B cell (primary cell): ENCODE measurements at regions not wholly inside any gene's neighbourhood (a gene's known extent, or its start where the extent isn't known, plus 50 kb on each side); places are given as distances from the start of the nearest gene placed in this dataset.

Source experiments
- ATAC-seq: fragments of 200-7000 bp; cut with Tn5 transposase; one replicate; pipeline ENCODE4 v1.10.0; 2021; ENCODE audit warnings: low read depth, mild to moderate bottlenecking, moderate number of reproducible peaks, moderate library complexity
- CTCF ChIA-PET: fragments of 350-600 bp; sonication (Branson Sonifier 250); formaldehyde crosslinking; loops from one replicate; lab custom pipeline; 2021; ENCODE audit warnings: antibody characterized with exemption, inconsistent platforms; lab: Charles Lee
- POLR2A ChIA-PET: fragments of 350-600 bp; sonication (Branson Sonifier 250); formaldehyde crosslinking; loops from one replicate; lab custom pipeline; 2021; ENCODE audit warnings: antibody characterized with exemption; lab: Charles Lee
- DNase-seq: peaks from one replicate; pipeline ENCODE4 v3.0.0; 2013
- H2AFZ ChIP-seq: 2 replicates; pipeline ENCODE4 v1.6.1; 2012; ENCODE audit warnings: mild to moderate bottlenecking, low read depth, low read length; ENCODE audit not compliant: insufficient read depth, poor library complexity, severe bottlenecking
- H3K27ac ChIP-seq, 2 donors: 1 replicate in 1 of 2; 2 replicates in 1 of 2; pipeline ENCODE4 v1.5.1; 2012 to 2013; ENCODE audit warnings: low read length in 2 of 2, mild to moderate bottlenecking in 2 of 2, moderate library complexity in 1 of 2
- H3K27me3 ChIP-seq, 4 experiments: fragments of 200-600 bp in 1 of 4; sonication (generic) in 1 of 4; replicated peaks in 1 of 4; 1 replicate in 2 of 4; 2 replicates in 2 of 4; pipeline versions ENCODE4 v1.6.1 to v1.7.0; 2013 to 2016; ENCODE audit warnings: low read length in 3 of 4, mild to moderate bottlenecking in 2 of 4, mixed read lengths in 1 of 4, moderate library complexity in 1 of 4; ENCODE audit not compliant: insufficient read depth in 4 of 4, control insufficient read depth in 3 of 4; ENCODE audit errors: control extremely low read depth in 1 of 4
- H3K36me3 ChIP-seq, 2 experiments: replicated peaks in 1 of 2; 1 replicate in 1 of 2; 2 replicates in 1 of 2; pipeline versions ENCODE4 v1.6.1 to v1.7.1; 2013; ENCODE audit warnings: low read length in 1 of 2; ENCODE audit not compliant: insufficient read depth in 2 of 2, control insufficient read depth in 1 of 2; ENCODE audit errors: control extremely low read depth in 1 of 2, extremely low read depth in 1 of 2
- H3K4me1 ChIP-seq, 2 donors: fragments of 200-600 bp in 1 of 2; sonication (generic) in 1 of 2; 1 replicate in 1 of 2; 2 replicates in 1 of 2; pipeline versions ENCODE4 v1.5.1 to v1.6.1; 2013 to 2017; ENCODE audit warnings: low read length in 2 of 2; ENCODE audit not compliant: control insufficient read depth in 2 of 2, insufficient read depth in 2 of 2
- H3K4me2 ChIP-seq: replicated peaks from 2 replicates; pipeline ENCODE3; 2012; ENCODE audit warnings: mild to moderate bottlenecking, low read depth, low read length; ENCODE audit not compliant: poor library complexity, severe bottlenecking
- H3K4me3 ChIP-seq, 5 experiments: fragments of 200-600 bp in 1 of 5; sonication (generic) in 1 of 5; 1 replicate in 3 of 5; 2 replicates in 2 of 5; pipeline versions ENCODE4 v1.5.1 to v1.7.0; 2011 to 2016; ENCODE audit warnings: low read length in 4 of 5, mild to moderate bottlenecking in 4 of 5, low read depth in 2 of 5, control low read depth in 1 of 5, moderate library complexity in 1 of 5; ENCODE audit not compliant: insufficient read depth in 1 of 5; ENCODE audit errors: control extremely low read depth in 1 of 5, extremely low read depth in 1 of 5
- H3K79me2 ChIP-seq: fragments of 200-600 bp; sonication (generic); one replicate; pipeline ENCODE4 v1.6.0; 2016; ENCODE audit warnings: low read length; ENCODE audit not compliant: control insufficient read depth, insufficient read depth
- H3K9ac ChIP-seq: fragments of 200-600 bp; sonication (generic); 2 replicates; pipeline ENCODE4 v1.6.1; 2017; ENCODE audit warnings: mild to moderate bottlenecking, low read length, moderate library complexity
- H3K9me3 ChIP-seq, 3 donors: one replicate each; pipeline versions ENCODE4 v1.6.1 to v1.7.1; 2013; ENCODE audit warnings: low read length in 2 of 3; ENCODE audit not compliant: control insufficient read depth in 2 of 3, insufficient read depth in 1 of 3; ENCODE audit errors: control extremely low read depth in 1 of 3
- H4K20me1 ChIP-seq: 2 replicates; pipeline ENCODE4 v1.6.0; 2012; ENCODE audit warnings: mild to moderate bottlenecking, low read length; ENCODE audit not compliant: insufficient read depth, control insufficient read depth, poor library complexity, severe bottlenecking
- H3K27ac Mint-ChIP-seq: one replicate; pipeline ENCODE4 v1.8.0; 2021; ENCODE audit warnings: mixed read lengths
- H3K27me3 Mint-ChIP-seq: one replicate; pipeline ENCODE4 v1.8.0; 2021; ENCODE audit warnings: mixed read lengths
- H3K4me1 Mint-ChIP-seq: one replicate; pipeline ENCODE4 v1.8.0; 2021; ENCODE audit warnings: mixed read lengths
- H3K4me3 Mint-ChIP-seq: one replicate; pipeline ENCODE4 v1.8.0; 2021; ENCODE audit warnings: mixed read lengths
- H3K9me3 Mint-ChIP-seq: one replicate; pipeline ENCODE4 v1.8.0; 2022; ENCODE audit warnings: mixed read lengths; ENCODE audit not compliant: insufficient read depth
- EZH2 ChIP-seq: IDR thresholded peaks from 2 replicates; pipeline ENCODE4 v1.6.1; 2012; ENCODE audit warnings: borderline replicate concordance, low read depth, mild to moderate bottlenecking, moderate library complexity, low read length; ENCODE audit not compliant: insufficient read depth, poor library complexity, severe bottlenecking
- WGBS: methylation state at CpG from one replicate; pipeline ENCODE4 v1.1.5; 2013; ENCODE audit warnings: missing lambda C conversion rate; ENCODE audit not compliant: insufficient coverage; 5-methylcytosine and 5-hydroxymethylcytosine counted together
- intact Hi-C: fragments of 100-400 bp; cut with micrococcal nuclease; formaldehyde crosslinking; loops from one replicate; pipeline ENCODE4 v1.10.0; 2022
- TF ChIP-seq, protein P1 (sequence below): fragments of 200-600 bp; IDR thresholded peaks from one replicate; pipeline ENCODE4 v1.8.0; 2022; ENCODE audit warnings: antibody characterized with exemption, mild to moderate bottlenecking

- 50% methylated on average over 1 of the region's 1 CpG for WGBS
- ATAC-seq = no peak
These were observed 995.3 kb downstream of the OTOL1 start for GRCh38 chr3:162491952-162492351.

DNA sequence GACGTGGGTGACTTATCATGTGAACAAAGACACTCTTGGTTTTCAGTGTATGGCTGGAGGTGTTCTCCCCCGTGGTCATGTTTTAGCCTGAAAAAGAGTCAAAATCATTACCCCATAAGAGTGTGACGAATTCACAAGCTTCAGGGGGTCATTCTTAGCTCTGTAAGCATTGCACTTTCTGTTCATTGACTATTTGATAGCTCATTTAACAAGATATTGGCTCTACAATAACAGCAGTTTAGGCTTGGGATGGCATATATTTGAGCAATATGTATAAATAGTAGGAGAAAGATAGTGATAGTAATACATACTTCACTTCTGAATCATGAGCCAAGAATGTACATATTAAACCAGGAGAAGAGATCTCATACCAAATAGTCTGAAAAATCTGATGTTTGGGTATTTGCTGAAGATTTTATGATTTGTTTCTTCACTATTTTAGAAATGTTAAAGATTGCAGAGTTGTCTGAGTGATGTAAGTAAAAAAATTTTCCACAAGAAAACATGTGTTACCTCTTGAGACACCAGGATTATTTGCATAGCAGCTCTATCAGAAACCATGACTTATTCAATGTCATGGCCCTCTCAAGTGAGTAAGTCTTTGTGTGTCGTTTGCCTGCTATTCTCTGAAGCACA, 996.0 kb downstream of the OTOL1 start:
- TF ChIP-seq EZH2 = no peak
- TF ChIP-seq, protein P1, sequence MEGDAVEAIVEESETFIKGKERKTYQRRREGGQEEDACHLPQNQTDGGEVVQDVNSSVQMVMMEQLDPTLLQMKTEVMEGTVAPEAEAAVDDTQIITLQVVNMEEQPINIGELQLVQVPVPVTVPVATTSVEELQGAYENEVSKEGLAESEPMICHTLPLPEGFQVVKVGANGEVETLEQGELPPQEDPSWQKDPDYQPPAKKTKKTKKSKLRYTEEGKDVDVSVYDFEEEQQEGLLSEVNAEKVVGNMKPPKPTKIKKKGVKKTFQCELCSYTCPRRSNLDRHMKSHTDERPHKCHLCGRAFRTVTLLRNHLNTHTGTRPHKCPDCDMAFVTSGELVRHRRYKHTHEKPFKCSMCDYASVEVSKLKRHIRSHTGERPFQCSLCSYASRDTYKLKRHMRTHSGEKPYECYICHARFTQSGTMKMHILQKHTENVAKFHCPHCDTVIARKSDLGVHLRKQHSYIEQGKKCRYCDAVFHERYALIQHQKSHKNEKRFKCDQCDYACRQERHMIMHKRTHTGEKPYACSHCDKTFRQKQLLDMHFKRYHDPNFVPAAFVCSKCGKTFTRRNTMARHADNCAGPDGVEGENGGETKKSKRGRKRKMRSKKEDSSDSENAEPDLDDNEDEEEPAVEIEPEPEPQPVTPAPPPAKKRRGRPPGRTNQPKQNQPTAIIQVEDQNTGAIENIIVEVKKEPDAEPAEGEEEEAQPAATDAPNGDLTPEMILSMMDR = no peak
- Histone ChIP-seq H2AFZ (no peak overlapping the region), H3K79me2 (no peaks in the 10 kb centered on the region), H3K36me3 (no peaks in the 10 kb centered on the region), H3K27ac (no peak overlapping the region), H3K4me1 (no peaks in the 10 kb centered on the region), H3K27me3 (no peaks in the 10 kb centered on the region), H3K9ac (no peak overlapping the region), H4K20me1 (no peaks in the 10 kb centered on the region), H3K9me3 (peaks cover 0 to 8% (median 0%) of the 10 kb centered on the region in 3 donors), H3K4me3 (no peak overlapping the region), H3K4me2 (no peak overlapping the region)
- no peak for ATAC-seq
- H3K9me3 Mint-ChIP-seq = no peaks in the 10 kb centered on the region
- WGBS = no CpG with 5 or more reads among the region's 4 CpGs
- no peaks in the 10 kb centered on the region for H3K27me3 Mint-ChIP-seq
- DNase-seq = no peak
- intact Hi-C loops = no loop called here
- no peaks in the 10 kb centered on the region for H3K4me1 Mint-ChIP-seq
- no peak overlapping the region for H3K27ac Mint-ChIP-seq
- H3K4me3 Mint-ChIP-seq = no peak overlapping the region
- ChIA-PET POLR2A (no interaction called here), CTCF (no interaction called here)

More at GRCh38 chr3:162491952-162492351, 995.3 kb downstream of the OTOL1 start:
- no peak for DNase-seq
- intact Hi-C loops = no loop called here
- H3K27ac Mint-ChIP-seq = no peak overlapping the region
- ChIA-PET POLR2A (no interaction called here), CTCF (no interaction called here)
- no peak for TF ChIP-seq EZH2
- TF ChIP-seq, protein P1 = no peak
- H3K36me3 ChIP-seq = no peaks in the 10 kb centered on the region
- no peak overlapping the region for H2AFZ ChIP-seq
- peaks cover 0 to 8% (median 0%) of the 10 kb centered on the region in 3 donors for H3K9me3 ChIP-seq
- H3K9ac ChIP-seq = no peak overlapping the region
- H3K27me3 Mint-ChIP-seq = no peaks in the 10 kb centered on the region
- H3K27ac ChIP-seq = no peak overlapping the region
- no peak overlapping the region for H3K4me3 Mint-ChIP-seq
- no peaks in the 10 kb centered on the region for H3K9me3 Mint-ChIP-seq
- no peaks in the 10 kb centered on the region for H3K4me1 ChIP-seq
- no peaks in the 10 kb centered on the region for H4K20me1 ChIP-seq
- no peaks in the 10 kb centered on the region for H3K4me1 Mint-ChIP-seq
- H3K27me3 ChIP-seq = no peaks in the 10 kb centered on the region
- no peak overlapping the region for H3K4me3 ChIP-seq
- no peaks in the 10 kb centered on the region for H3K79me2 ChIP-seq
- H3K4me2 ChIP-seq = no peak overlapping the region
